Activated naive CD8-positive, alpha-beta T cell treated with anti-CD3 and anti-CD28 coated beads, Interleukin-2, amount 10 ng/mL, durations not matched to agents 7 days and 5 days (primary cell): ENCODE measurements at regions not wholly inside any gene's neighbourhood (a gene's known extent, or its start where the extent isn't known, plus 50 kb on each side); places are given as distances from the start of the nearest gene placed in this dataset.
A peak's percentile ranks its signal among the peaks of the same experiment; 100 is the strongest.

Source experiments
- ATAC-seq: fragments of 150-1000 bp; cut with Tn5 transposase; one replicate; pipeline ENCODE4 v1.10.0; 2021; ENCODE audit warnings: low read depth, moderate library complexity
- POLR2A ChIA-PET: fragments of 350-600 bp; sonication (Branson Sonifier 250); formaldehyde crosslinking; loops from one replicate; lab custom pipeline; 2021; ENCODE audit warnings: antibody characterized with exemption; lab: Charles Lee
- DNase-seq: peaks from one replicate; pipeline ENCODE4 v3.0.0; 2021
- H3K27ac Mint-ChIP-seq: one replicate; pipeline ENCODE4 v1.8.0; 2022; ENCODE audit warnings: mild to moderate bottlenecking, mixed read lengths
- H3K27me3 Mint-ChIP-seq: one replicate; pipeline ENCODE4 v1.8.0; 2022; ENCODE audit warnings: mild to moderate bottlenecking, moderate library complexity, mixed read lengths
- H3K36me3 Mint-ChIP-seq: one replicate; pipeline ENCODE4 v1.8.0; 2021; ENCODE audit warnings: mild to moderate bottlenecking, mixed read lengths
- H3K4me1 Mint-ChIP-seq: one replicate; pipeline ENCODE4 v1.8.0; 2021; ENCODE audit warnings: mixed read lengths
- H3K4me3 Mint-ChIP-seq: one replicate; pipeline ENCODE4 v1.8.0; 2022; ENCODE audit warnings: mild to moderate bottlenecking, moderate library complexity, mixed read lengths
- H3K9me3 Mint-ChIP-seq: one replicate; pipeline ENCODE4 v1.8.0; 2021; ENCODE audit warnings: mixed read lengths

- peak; percentile 70 for ATAC-seq
- no peak overlapping the region for H3K4me3 Mint-ChIP-seq
- peaks cover 6% of the 10 kb centered on the region for H3K4me1 Mint-ChIP-seq
- POLR2A ChIA-PET = no interaction called here
- DNase-seq = no peak
- H3K9me3 Mint-ChIP-seq = peaks cover 7% of the 10 kb centered on the region
- H3K27me3 Mint-ChIP-seq = peaks cover 12% of the 10 kb centered on the region
- no peak overlapping the region for H3K27ac Mint-ChIP-seq
- H3K36me3 Mint-ChIP-seq = no peaks in the 10 kb centered on the region
Observed at GRCh38 chr10:3510741-3511140, 274.3 kb downstream of the KLF6 start.

DNA sequence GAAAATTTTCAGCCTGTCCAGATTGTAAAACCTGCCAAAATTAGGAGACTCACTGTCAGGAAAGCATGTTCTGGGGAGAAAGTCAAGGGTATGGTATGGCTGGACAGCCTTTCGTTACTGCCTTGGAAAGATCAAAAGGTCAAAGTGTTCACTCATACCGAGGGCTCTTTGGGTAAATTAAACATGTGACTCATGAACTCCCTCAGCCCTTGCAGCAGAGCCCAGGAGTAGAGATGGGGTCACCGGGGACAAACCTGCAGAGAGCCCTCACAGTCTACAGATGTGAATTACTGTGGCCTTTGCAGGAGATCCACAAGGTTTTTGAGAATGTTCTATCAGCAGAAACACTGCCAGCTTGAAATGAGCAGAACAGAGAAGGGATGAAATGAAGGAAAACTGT is 275.7 kb downstream of the KLF6 start:
- Mint-ChIP-seq H3K4me1 (peaks cover 6% of the 10 kb centered on the region), H3K36me3 (no peaks in the 10 kb centered on the region), H3K27me3 (peaks cover 12% of the 10 kb centered on the region), H3K9me3 (peaks cover 7% of the 10 kb centered on the region), H3K4me3 (no peak overlapping the region), H3K27ac (no peak overlapping the region)
- POLR2A ChIA-PET = no interaction called here
- no peak for ATAC-seq
- no peak for DNase-seq

DNA sequence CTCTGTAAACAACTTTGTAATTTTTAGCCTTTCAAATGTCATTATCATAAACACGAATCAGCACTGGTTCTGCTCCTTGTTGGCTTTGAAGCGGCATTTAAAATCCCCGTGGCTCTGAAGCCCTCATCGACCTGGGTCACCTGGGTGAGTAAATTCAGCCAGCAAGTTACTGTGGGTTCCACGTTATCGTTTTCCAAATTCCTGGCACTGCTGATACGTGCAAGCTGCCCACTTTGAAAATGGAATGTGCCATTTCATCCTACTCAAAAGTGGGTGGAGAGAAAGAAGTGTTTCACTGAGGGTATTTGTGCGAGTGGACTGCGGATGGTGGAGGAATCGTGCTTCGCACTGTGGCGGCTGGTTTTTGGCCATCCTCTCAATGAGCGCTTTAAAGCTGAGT is 281.7 kb downstream of the KLF6 start:
- no peak for ATAC-seq
- POLR2A ChIA-PET = no interaction called here

GRCh38 chr10:3502673-3503072 is 282.3 kb downstream of the KLF6 start:
- no peak for DNase-seq
- H3K4me3 Mint-ChIP-seq = no peak overlapping the region
- no peaks in the 10 kb centered on the region for H3K36me3 Mint-ChIP-seq
- POLR2A ChIA-PET = no interaction called here
- no peaks in the 10 kb centered on the region for H3K4me1 Mint-ChIP-seq
- H3K27ac Mint-ChIP-seq = no peak overlapping the region
- ATAC-seq = no peak
- H3K9me3 Mint-ChIP-seq = no peaks in the 10 kb centered on the region
- peaks cover 33% of the 10 kb centered on the region for H3K27me3 Mint-ChIP-seq

More for the DNA sequence above, 281.7 kb downstream of the KLF6 start:
- Mint-ChIP-seq H3K4me3 (no peak overlapping the region), H3K9me3 (peaks cover under 1% of the 10 kb centered on the region), H3K4me1 (no peaks in the 10 kb centered on the region), H3K36me3 (no peaks in the 10 kb centered on the region), H3K27ac (no peak overlapping the region), H3K27me3 (peaks cover 27% of the 10 kb centered on the region)
- DNase-seq = no peak

GRCh38 chr10:3500408-3500856 is 284.6 kb downstream of the KLF6 start:
- POLR2A ChIA-PET = no interaction called here
- H3K4me1 Mint-ChIP-seq = no peaks in the 10 kb centered on the region
- peaks cover 48% of the 10 kb centered on the region for H3K27me3 Mint-ChIP-seq
- no peak overlapping the region for H3K4me3 Mint-ChIP-seq
- no peak for ATAC-seq
- no peak for DNase-seq
- no peak overlapping the region for H3K27ac Mint-ChIP-seq
- H3K36me3 Mint-ChIP-seq = no peaks in the 10 kb centered on the region
- no peaks in the 10 kb centered on the region for H3K9me3 Mint-ChIP-seq

DNA sequence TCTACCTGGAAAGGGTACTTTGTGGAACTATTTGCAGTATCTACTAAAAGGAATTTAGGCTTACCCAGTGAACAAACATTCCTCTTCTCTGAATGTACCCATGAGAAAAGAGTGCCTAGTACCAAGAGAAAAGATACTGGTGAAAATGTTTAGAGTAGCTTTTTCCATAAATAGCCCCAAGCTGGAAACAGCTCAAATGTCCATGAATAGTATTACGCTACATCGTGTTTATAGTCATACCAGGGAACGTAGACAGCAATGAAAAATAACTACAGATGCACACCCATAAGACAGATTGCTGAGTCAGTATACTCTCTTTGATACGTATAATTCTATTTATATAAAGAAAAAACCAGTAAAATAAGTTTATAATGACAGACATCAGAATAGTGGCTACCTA is 285.9 kb downstream of the KLF6 start:
- no peak for ATAC-seq
- Mint-ChIP-seq H3K36me3 (no peaks in the 10 kb centered on the region), H3K27me3 (peaks cover 57% of the 10 kb centered on the region), H3K9me3 (no peaks in the 10 kb centered on the region), H3K4me1 (no peaks in the 10 kb centered on the region), H3K4me3 (no peak overlapping the region), H3K27ac (no peak overlapping the region)
- no peak for DNase-seq
- POLR2A ChIA-PET = no interaction called here

DNA sequence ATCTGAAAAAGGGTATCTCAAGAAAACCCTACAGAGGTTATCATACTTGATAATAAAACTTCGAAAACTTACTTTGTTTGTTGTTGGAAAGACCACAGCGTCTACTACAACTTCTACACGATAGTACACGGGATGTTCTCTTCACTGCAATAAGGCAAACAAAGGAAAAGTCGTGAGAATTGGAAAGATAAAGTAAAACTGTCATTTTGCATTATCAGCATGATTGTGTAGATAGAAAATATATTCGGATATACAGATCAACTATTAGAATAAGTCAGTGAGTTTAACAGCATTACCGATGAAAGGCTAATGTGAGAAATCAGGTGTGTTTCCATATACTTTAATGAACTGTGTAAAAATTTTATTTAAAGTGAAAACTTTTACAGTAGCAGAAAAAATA is 287.4 kb downstream of the KLF6 start:
- peaks cover 63% of the 10 kb centered on the region for H3K27me3 Mint-ChIP-seq
- H3K4me3 Mint-ChIP-seq = no peak overlapping the region
- no peak for ATAC-seq

DNA sequence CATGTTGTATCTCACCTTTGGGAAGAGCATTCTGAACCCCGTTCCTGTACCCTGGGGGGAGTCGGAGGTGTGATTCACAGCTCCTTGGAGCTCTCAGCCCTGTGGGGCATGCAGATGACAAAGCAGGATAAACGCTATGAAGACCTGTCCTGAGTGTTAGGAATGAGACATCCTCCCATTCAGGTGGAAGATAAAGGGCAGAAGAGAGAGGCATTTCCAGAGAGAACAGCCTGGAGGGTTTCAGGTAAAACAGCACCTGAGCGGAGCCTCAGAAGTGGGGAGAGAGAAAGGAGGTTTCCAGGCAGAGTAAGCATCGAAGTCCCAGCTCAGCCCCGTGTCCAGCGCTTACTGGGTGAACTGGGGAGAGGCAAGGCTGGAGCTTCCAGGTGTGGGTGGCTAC is 288.9 kb downstream of the KLF6 start:
- H3K27me3 Mint-ChIP-seq = peaks cover 62% of the 10 kb centered on the region
- no peaks in the 10 kb centered on the region for H3K9me3 Mint-ChIP-seq
- DNase-seq (no peak), ATAC-seq (no peak)
- no peak overlapping the region for H3K4me3 Mint-ChIP-seq
- POLR2A ChIA-PET = no interaction called here
- H3K27ac Mint-ChIP-seq = no peak overlapping the region
- no peaks in the 10 kb centered on the region for H3K4me1 Mint-ChIP-seq
- H3K36me3 Mint-ChIP-seq = no peaks in the 10 kb centered on the region

More for the DNA sequence above, 287.4 kb downstream of the KLF6 start:
- Mint-ChIP-seq H3K27ac (no peak overlapping the region), H3K9me3 (no peaks in the 10 kb centered on the region), H3K4me1 (no peaks in the 10 kb centered on the region), H3K36me3 (no peaks in the 10 kb centered on the region)
- POLR2A ChIA-PET = no interaction called here
- no peak for DNase-seq

GRCh38 chr10:3495281-3495680 is 289.7 kb downstream of the KLF6 start:
- no peak for DNase-seq
- no peak overlapping the region for H3K27ac Mint-ChIP-seq
- peaks cover 54% of the 10 kb centered on the region for H3K27me3 Mint-ChIP-seq
- H3K4me1 Mint-ChIP-seq = no peaks in the 10 kb centered on the region
- no peak for ATAC-seq
- H3K36me3 Mint-ChIP-seq = no peaks in the 10 kb centered on the region
- POLR2A ChIA-PET = no interaction called here
- no peaks in the 10 kb centered on the region for H3K9me3 Mint-ChIP-seq
- no peak overlapping the region for H3K4me3 Mint-ChIP-seq

DNA sequence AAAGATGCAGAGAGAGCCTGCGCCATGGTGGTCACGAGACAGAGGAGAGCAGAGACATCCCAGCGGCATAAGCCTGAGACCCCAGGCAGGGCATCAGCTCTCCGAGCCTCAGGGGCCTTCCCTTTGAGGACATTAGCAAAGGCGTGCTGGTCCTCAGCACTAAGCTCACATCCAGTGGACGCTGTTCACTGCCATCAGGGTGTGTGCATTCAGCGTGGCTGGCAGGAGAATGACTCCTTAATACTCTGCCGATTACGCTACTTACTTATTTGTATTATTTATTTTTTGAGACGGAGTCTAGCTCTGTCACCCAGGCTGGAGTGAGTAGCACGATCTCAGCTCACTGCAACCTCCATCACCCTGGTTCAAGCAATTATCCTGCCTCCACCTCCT is 290.2 kb downstream of the KLF6 start:
- DNase-seq = no peak
- ATAC-seq = no peak
- Mint-ChIP-seq H3K36me3 (no peaks in the 10 kb centered on the region), H3K27me3 (peaks cover 52% of the 10 kb centered on the region), H3K27ac (no peak overlapping the region), H3K4me1 (no peaks in the 10 kb centered on the region), H3K9me3 (no peaks in the 10 kb centered on the region), H3K4me3 (no peak overlapping the region)
- POLR2A ChIA-PET = no interaction called here

DNA sequence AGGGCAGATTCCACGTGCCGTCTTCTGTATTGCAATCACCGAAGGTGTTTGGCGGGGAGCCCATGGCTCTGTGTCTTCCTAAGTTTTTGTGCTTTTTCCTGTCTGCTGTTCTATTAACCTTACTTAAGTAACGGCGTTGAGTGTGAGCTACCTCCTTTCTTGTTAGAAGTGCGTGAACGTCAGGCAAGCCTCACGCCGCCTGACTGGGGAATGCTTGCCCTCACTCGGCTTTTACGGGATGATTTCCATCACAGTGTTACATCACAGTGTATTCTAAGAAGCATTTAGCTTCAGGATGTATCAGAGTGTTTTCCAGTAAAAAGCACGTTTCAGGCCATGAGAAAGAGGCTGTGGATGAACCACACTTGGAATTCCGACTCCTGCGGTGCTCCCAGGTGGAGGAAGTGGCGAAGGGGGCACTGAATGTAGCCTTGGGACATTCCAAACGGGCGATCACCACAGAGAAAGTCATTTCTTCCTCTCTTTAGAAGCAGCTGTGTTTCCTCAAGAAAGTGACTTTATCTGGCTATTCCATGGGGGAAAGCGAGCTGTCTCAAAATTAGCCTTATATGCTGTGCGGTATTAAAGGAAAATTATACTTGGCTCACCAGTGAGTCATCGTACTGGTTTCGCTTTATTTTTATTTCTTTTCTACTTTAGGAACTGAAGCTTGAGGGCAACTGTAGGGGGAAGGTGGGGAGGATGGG is 290.7 kb downstream of the KLF6 start:
- POLR2A ChIA-PET = no interaction called here
- peaks cover 48% of the 10 kb centered on the region for H3K27me3 Mint-ChIP-seq
- H3K27ac Mint-ChIP-seq = no peak overlapping the region
- no peaks in the 10 kb centered on the region for H3K36me3 Mint-ChIP-seq
- H3K4me1 Mint-ChIP-seq = no peaks in the 10 kb centered on the region
- DNase-seq = no peak
- H3K4me3 Mint-ChIP-seq = no peak overlapping the region
- no peaks in the 10 kb centered on the region for H3K9me3 Mint-ChIP-seq
- no peak for ATAC-seq

GRCh38 chr10:3493621-3494020 is 291.4 kb downstream of the KLF6 start:
- Mint-ChIP-seq H3K27me3 (peaks cover 43% of the 10 kb centered on the region), H3K27ac (no peak overlapping the region), H3K4me1 (no peaks in the 10 kb centered on the region), H3K9me3 (peaks cover 3% of the 10 kb centered on the region), H3K36me3 (no peaks in the 10 kb centered on the region), H3K4me3 (no peak overlapping the region)
- POLR2A ChIA-PET = no interaction called here
- ATAC-seq (no peak), DNase-seq (no peak)

GRCh38 chr10:3491571-3491970 is 293.4 kb downstream of the KLF6 start:
- POLR2A ChIA-PET = interaction anchor here (0.6 kb wide), 1 partner anchor 279 kb away, joined by 3 read pairs; no protein-coding TSS in a partner anchor
- peaks cover 2% of the 10 kb centered on the region for H3K4me1 Mint-ChIP-seq
- H3K4me3 Mint-ChIP-seq = no peak overlapping the region
- no peak for DNase-seq
- H3K27ac Mint-ChIP-seq = no peak overlapping the region
- H3K9me3 Mint-ChIP-seq = peaks cover 7% of the 10 kb centered on the region
- no peak for ATAC-seq
- peaks cover 28% of the 10 kb centered on the region for H3K27me3 Mint-ChIP-seq
- H3K36me3 Mint-ChIP-seq = no peaks in the 10 kb centered on the region

DNA sequence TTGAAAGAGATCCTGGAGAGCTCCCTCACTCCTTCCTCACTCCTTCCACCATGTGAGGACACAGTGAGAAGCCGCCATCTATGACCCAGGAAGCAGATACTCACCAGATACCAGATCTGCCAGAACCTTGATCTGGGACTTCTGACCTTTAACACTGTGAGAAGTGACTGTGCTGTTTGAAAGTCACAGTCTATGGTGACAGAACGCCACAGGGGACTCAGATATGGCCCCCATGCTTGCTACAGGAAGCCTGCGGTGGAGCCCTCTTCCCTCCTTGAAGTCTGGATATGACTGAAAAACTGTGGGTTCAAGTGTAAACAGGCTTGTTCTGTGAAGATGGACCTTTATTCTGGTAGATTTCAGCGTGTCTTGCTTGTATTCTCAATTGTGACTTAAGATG is 297.8 kb downstream of the KLF6 start:
- H3K9me3 Mint-ChIP-seq = peaks cover 7% of the 10 kb centered on the region
- POLR2A ChIA-PET = no interaction called here
- peak; percentile 68 for ATAC-seq
- H3K4me3 Mint-ChIP-seq = no peak overlapping the region
- peaks cover 7% of the 10 kb centered on the region for H3K4me1 Mint-ChIP-seq
- no peaks in the 10 kb centered on the region for H3K36me3 Mint-ChIP-seq
- DNase-seq = no peak
- peaks cover 13% of the 10 kb centered on the region for H3K27me3 Mint-ChIP-seq
- no peak overlapping the region for H3K27ac Mint-ChIP-seq
